ENCODE measurements at regions not wholly inside any gene's neighbourhood (a gene's known extent, or its start where the extent isn't known, plus 50 kb on each side); places are given as distances from the start of the nearest gene placed in this dataset.

GRCh38 chr12:20967756-20968155 lies 157.3 kb downstream of the SLCO1B3 start:
- H3K9me3 ChIP-seq (ENCODE audit: severe bottlenecking), result no peaks in the 10 kb centered on the region
- H3K4me3 ChIP-seq (ENCODE audit: severe bottlenecking), result no peak overlapping the region
- DNase-seq (ENCODE audit: low spot score), result no peak
- ATAC-seq (ENCODE audit: low read depth), result no peak
- H3K4me1 ChIP-seq (ENCODE audit: insufficient read depth, poor library complexity, severe bottlenecking), result no peaks in the 10 kb centered on the region
- H3K36me3 ChIP-seq (ENCODE audit: low read depth), result no peaks in the 10 kb centered on the region
- TF ChIP-seq, protein P1, sequence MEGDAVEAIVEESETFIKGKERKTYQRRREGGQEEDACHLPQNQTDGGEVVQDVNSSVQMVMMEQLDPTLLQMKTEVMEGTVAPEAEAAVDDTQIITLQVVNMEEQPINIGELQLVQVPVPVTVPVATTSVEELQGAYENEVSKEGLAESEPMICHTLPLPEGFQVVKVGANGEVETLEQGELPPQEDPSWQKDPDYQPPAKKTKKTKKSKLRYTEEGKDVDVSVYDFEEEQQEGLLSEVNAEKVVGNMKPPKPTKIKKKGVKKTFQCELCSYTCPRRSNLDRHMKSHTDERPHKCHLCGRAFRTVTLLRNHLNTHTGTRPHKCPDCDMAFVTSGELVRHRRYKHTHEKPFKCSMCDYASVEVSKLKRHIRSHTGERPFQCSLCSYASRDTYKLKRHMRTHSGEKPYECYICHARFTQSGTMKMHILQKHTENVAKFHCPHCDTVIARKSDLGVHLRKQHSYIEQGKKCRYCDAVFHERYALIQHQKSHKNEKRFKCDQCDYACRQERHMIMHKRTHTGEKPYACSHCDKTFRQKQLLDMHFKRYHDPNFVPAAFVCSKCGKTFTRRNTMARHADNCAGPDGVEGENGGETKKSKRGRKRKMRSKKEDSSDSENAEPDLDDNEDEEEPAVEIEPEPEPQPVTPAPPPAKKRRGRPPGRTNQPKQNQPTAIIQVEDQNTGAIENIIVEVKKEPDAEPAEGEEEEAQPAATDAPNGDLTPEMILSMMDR (IDR thresholded peaks at IDR 0.05; ENCODE audit: poor library complexity, severe bottlenecking), result no peak
- no peak overlapping the region for H3K27ac ChIP-seq (ENCODE audit: poor library complexity, severe bottlenecking)
- no peaks in the 10 kb centered on the region for H3K27me3 ChIP-seq (ENCODE audit: insufficient read depth, poor library complexity, severe bottlenecking)

GRCh38 chr12:20969766-20970165 lies 159.3 kb downstream of the SLCO1B3 start:
- no peaks in the 10 kb centered on the region for H3K9me3 ChIP-seq (ENCODE audit: severe bottlenecking)
- no peak overlapping the region for H3K4me3 ChIP-seq (ENCODE audit: severe bottlenecking)

GRCh38 chr12:20985399-20985798 lies 145.6 kb upstream of the SLCO1B1 start:
- no peaks in the 10 kb centered on the region for H3K9me3 ChIP-seq (ENCODE audit: severe bottlenecking)
- no peak for ATAC-seq (ENCODE audit: low read depth)
- TF ChIP-seq, protein P1 (IDR thresholded peaks at IDR 0.05; ENCODE audit: poor library complexity, severe bottlenecking), result no peak
- DNase-seq (ENCODE audit: low spot score), result no peak
- no peak overlapping the region for H3K4me3 ChIP-seq (ENCODE audit: severe bottlenecking)
- no peaks in the 10 kb centered on the region for H3K27me3 ChIP-seq (ENCODE audit: insufficient read depth, poor library complexity, severe bottlenecking)
- no peaks in the 10 kb centered on the region for H3K36me3 ChIP-seq (ENCODE audit: low read depth)
- H3K27ac ChIP-seq (ENCODE audit: poor library complexity, severe bottlenecking), result no peak overlapping the region
- H3K4me1 ChIP-seq (ENCODE audit: insufficient read depth, poor library complexity, severe bottlenecking), result no peaks in the 10 kb centered on the region

More at GRCh38 chr12:20969766-20970165, 159.3 kb downstream of the SLCO1B3 start:
- TF ChIP-seq, protein P1 (IDR thresholded peaks at IDR 0.05; ENCODE audit: poor library complexity, severe bottlenecking), result no peak
- H3K36me3 ChIP-seq (ENCODE audit: low read depth), result no peaks in the 10 kb centered on the region
- no peak overlapping the region for H3K27ac ChIP-seq (ENCODE audit: poor library complexity, severe bottlenecking)
- ATAC-seq (ENCODE audit: low read depth) (no peak), DNase-seq (ENCODE audit: low spot score) (no peak)
- H3K4me1 ChIP-seq (ENCODE audit: insufficient read depth, poor library complexity, severe bottlenecking), result no peaks in the 10 kb centered on the region
- no peaks in the 10 kb centered on the region for H3K27me3 ChIP-seq (ENCODE audit: insufficient read depth, poor library complexity, severe bottlenecking)

DNA sequence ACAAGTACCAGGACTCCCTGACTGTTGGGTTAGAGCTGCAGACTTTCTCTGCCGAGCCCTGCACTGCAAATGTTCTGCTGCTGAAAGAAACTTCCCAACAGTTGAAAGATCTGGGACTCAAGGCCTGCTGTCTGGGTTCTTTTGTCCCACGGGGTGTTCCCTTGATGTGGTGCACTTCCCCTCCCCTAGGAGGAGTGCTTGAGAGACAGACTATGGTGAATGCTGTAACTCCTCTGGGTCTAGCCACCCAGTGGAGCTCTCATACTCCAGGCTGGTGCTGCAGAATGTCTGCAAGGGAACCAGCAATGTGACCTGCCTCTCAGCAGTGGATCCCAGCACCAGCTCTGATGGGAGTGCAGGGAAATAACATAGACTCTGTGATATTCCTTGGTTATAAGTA lies 129.2 kb upstream of the SLCO1B1 start:
- TF ChIP-seq, protein P1 (IDR thresholded peaks at IDR 0.05; ENCODE audit: poor library complexity, severe bottlenecking), result no peak
- Histone ChIP-seq H3K27ac (ENCODE audit: poor library complexity, severe bottlenecking) (no peak overlapping the region), H3K9me3 (ENCODE audit: severe bottlenecking) (no peaks in the 10 kb centered on the region), H3K4me1 (ENCODE audit: insufficient read depth, poor library complexity, severe bottlenecking) (no peaks in the 10 kb centered on the region), H3K36me3 (ENCODE audit: low read depth) (no peaks in the 10 kb centered on the region), H3K4me3 (ENCODE audit: severe bottlenecking) (no peak overlapping the region), H3K27me3 (ENCODE audit: insufficient read depth, poor library complexity, severe bottlenecking) (no peaks in the 10 kb centered on the region)
- ATAC-seq (ENCODE audit: low read depth), result no peak
- DNase-seq (ENCODE audit: low spot score), result no peak

DNA sequence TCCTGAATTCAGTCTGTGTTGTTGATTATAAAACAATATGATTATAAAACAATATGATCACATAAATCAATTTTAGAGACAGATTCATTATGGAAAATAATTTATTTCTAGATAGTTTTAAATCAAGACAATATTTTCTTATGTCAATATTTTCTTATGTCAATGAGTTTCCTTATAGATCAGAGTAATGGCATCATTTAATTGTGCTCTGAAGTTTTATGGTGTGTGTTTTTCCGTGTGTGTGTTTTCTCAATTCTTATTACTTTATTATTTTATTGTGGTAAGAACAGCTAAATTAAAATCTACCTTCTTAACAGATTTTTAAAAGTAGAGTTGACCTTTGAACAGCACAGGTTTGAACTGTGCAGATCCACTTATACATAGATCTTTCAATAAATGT lies 105.3 kb upstream of the SLCO1B1 start:
- no peak overlapping the region for H3K4me3 ChIP-seq (ENCODE audit: severe bottlenecking)
- no peaks in the 10 kb centered on the region for H3K9me3 ChIP-seq (ENCODE audit: severe bottlenecking)
- DNase-seq (ENCODE audit: low spot score) (no peak), ATAC-seq (ENCODE audit: low read depth) (no peak)
- TF ChIP-seq, protein P1 (IDR thresholded peaks at IDR 0.05; ENCODE audit: poor library complexity, severe bottlenecking), result no peak
- no peak overlapping the region for H3K27ac ChIP-seq (ENCODE audit: poor library complexity, severe bottlenecking)
- no peaks in the 10 kb centered on the region for H3K27me3 ChIP-seq (ENCODE audit: insufficient read depth, poor library complexity, severe bottlenecking)
- no peaks in the 10 kb centered on the region for H3K36me3 ChIP-seq (ENCODE audit: low read depth)
- H3K4me1 ChIP-seq (ENCODE audit: insufficient read depth, poor library complexity, severe bottlenecking), result no peaks in the 10 kb centered on the region

All from RWPE2 (cell line).